Kidney (tissue), 13 donors: ENCODE measurements at regions not wholly inside any gene's neighbourhood (a gene's known extent, or its start where the extent isn't known, plus 50 kb on each side); places are given as distances from the start of the nearest gene placed in this dataset.
"Not testable (repeated sequence)": the region's sequence is repeated elsewhere in the genome, so short reads cannot be mapped to it uniquely, and the experiment has no call there.

Experiments used
- DNase-seq, 5 donors: peaks; one replicate each; pipeline ENCODE4 v3.0.0-alpha.2; 2013 to 2020
- FAIRE-seq: peaks from 2 replicates; lab custom pipeline; 2012; peaks lifted over from hg19 to GRCh38; lab: Jason Lieb, UNC
- H3K27ac ChIP-seq, 2 donors: one replicate each; pipeline ENCODE4 v1.7.0; 2013; ENCODE audit warnings: low read depth in 2 of 2, low read length in 2 of 2, inconsistent platforms in 1 of 2
- H3K27me3 ChIP-seq: one replicate; pipeline ENCODE4 v1.7.1; 2013; ENCODE audit warnings: low read length, inconsistent platforms; ENCODE audit not compliant: control insufficient read depth, insufficient read depth
- H3K36me3 ChIP-seq, 3 donors: one replicate each; pipeline versions ENCODE4 v1.7.0 to v1.7.1; 2013; ENCODE audit warnings: low read length in 3 of 3, control low read depth in 1 of 3, inconsistent platforms in 1 of 3; ENCODE audit not compliant: insufficient read depth in 3 of 3, control insufficient read depth in 2 of 3
- H3K4me1 ChIP-seq, 3 donors: one replicate each; pipeline versions ENCODE4 v1.7.0 to v1.7.1; 2013; ENCODE audit warnings: low read length in 3 of 3, inconsistent platforms in 1 of 3, low read depth in 1 of 3; ENCODE audit not compliant: control insufficient read depth in 2 of 3, insufficient read depth in 2 of 3
- H3K4me3 ChIP-seq, 3 donors: one replicate each; pipeline versions ENCODE4 v1.7.0 to v1.8.1; 2013; ENCODE audit warnings: low read length in 3 of 3, control low read depth in 1 of 3, inconsistent platforms in 1 of 3
- H3K9ac ChIP-seq, 3 donors: one replicate each; pipeline versions ENCODE4 v1.7.0 to v1.7.1; 2013; ENCODE audit warnings: low read length in 3 of 3, control low read depth in 1 of 3, inconsistent platforms in 1 of 3
- H3K9me3 ChIP-seq, 3 donors: one replicate each; pipeline versions ENCODE4 v1.7.0 to v1.7.1; 2013; ENCODE audit warnings: low read length in 3 of 3, control low read depth in 1 of 3, inconsistent platforms in 1 of 3; ENCODE audit not compliant: control insufficient read depth in 2 of 3, insufficient read depth in 1 of 3
- CTCF ChIP-seq: IDR thresholded peaks from 3 replicates; pipeline ENCODE4 v1.5.1; 2012; ENCODE audit warnings: mild to moderate bottlenecking, moderate library complexity, borderline replicate concordance; ENCODE audit not compliant: insufficient read depth; ENCODE audit errors: extremely low read depth
- intact Hi-C: fragments of 100-400 bp; cut with DNase I; formaldehyde crosslinking; loops from one replicate; pipeline ENCODE4 v1.11.1; 2022
- donor health status: control.
- donor health status: control.
- donor health status: control.
- donor health status: control.
- donor health status: control.
- donor health status: DM: yes; HTN: yes; CAD: no.
- donor health status: Normal renal cell carcinoma (clear cell type).

- H3K4me3 ChIP-seq: no peak overlapping the region
- no peaks in the 10 kb centered on the region for H3K27me3 ChIP-seq
- no peak overlapping the region for H3K9ac ChIP-seq
- DNase-seq (no peak), FAIRE-seq (no peak)
- H3K9me3 ChIP-seq: no peaks in the 10 kb centered on the region
- no peak for TF ChIP-seq CTCF
- no peaks in the 10 kb centered on the region for H3K4me1 ChIP-seq
- intact Hi-C loops: no loop called here
- H3K27ac ChIP-seq: no peak overlapping the region
- H3K36me3 ChIP-seq: no peaks in the 10 kb centered on the region
Measured at GRCh38 chr16:16937576-16937975, 533.2 kb downstream of the XYLT1 start.

- Histone ChIP-seq H3K4me1 (no peaks in the 10 kb centered on the region), H3K9me3 (no peaks in the 10 kb centered on the region), H3K27me3 (no peaks in the 10 kb centered on the region), H3K36me3 (no peaks in the 10 kb centered on the region), H3K9ac (no peak overlapping the region), H3K4me3 (no peak overlapping the region), H3K27ac (no peak overlapping the region)
- FAIRE-seq (no peak), DNase-seq (no peak)
- TF ChIP-seq CTCF: no peak
- intact Hi-C loops: no loop called here
Measured at GRCh38 chr16:16938009-16938408, 532.8 kb downstream of the XYLT1 start.

- DNase-seq (no peak), FAIRE-seq (no peak)
- no peaks in the 10 kb centered on the region for H3K36me3 ChIP-seq
- no peaks in the 10 kb centered on the region for H3K4me1 ChIP-seq
- H3K9me3 ChIP-seq: no peaks in the 10 kb centered on the region
- TF ChIP-seq CTCF: no peak
- H3K27me3 ChIP-seq: no peaks in the 10 kb centered on the region
- intact Hi-C loops: no loop called here
- H3K27ac ChIP-seq: no peak overlapping the region
- no peak overlapping the region for H3K4me3 ChIP-seq
- no peak overlapping the region for H3K9ac ChIP-seq
Measured at GRCh38 chr16:16938980-16939379, 531.8 kb downstream of the XYLT1 start.

- no peak for FAIRE-seq
- Histone ChIP-seq H3K9ac (no peak overlapping the region), H3K4me3 (no peak overlapping the region), H3K36me3 (no peaks in the 10 kb centered on the region), H3K27me3 (no peaks in the 10 kb centered on the region), H3K4me1 (no peaks in the 10 kb centered on the region), H3K27ac (no peak overlapping the region), H3K9me3 (no peaks in the 10 kb centered on the region)
- no peak for DNase-seq
- intact Hi-C loops: no loop called here
- TF ChIP-seq CTCF: no peak
Measured at GRCh38 chr16:16940351-16940750, 530.4 kb downstream of the XYLT1 start.

- intact Hi-C loops, DNase-seq, H3K9me3 ChIP-seq, H3K4me1 ChIP-seq, H3K4me3 ChIP-seq, H3K27ac ChIP-seq, H3K9ac ChIP-seq, H3K27me3 ChIP-seq, H3K36me3 ChIP-seq, FAIRE-seq: not testable (repeated sequence)
Measured at GRCh38 chr16:16942849-16943248, 527.9 kb downstream of the XYLT1 start.
